ENCODE measurements at regions not wholly inside any gene's neighbourhood (a gene's known extent, or its start where the extent isn't known, plus 50 kb on each side); places are given as distances from the start of the nearest gene placed in this dataset.

- H3K27me3 Mint-ChIP-seq (ENCODE audit: low read depth in 2 of 2), result no peaks in the 10 kb centered on the region
- intact Hi-C loops (cut with micrococcal nuclease), result no loop called here
- ATAC-seq (no peak), DNase-seq (no peak)
- H3K4me3 Mint-ChIP-seq, result no peak overlapping the region
- Histone ChIP-seq H3K27ac (ENCODE audit: low read length) (no peak overlapping the region), H3K4me3 (ENCODE audit: low read length) (no peak overlapping the region), H3K4me1 (ENCODE audit: control insufficient read depth, insufficient read depth, low read length) (no peaks in the 10 kb centered on the region), H3K36me3 (ENCODE audit: control insufficient read depth, insufficient read depth, low read length) (no peaks in the 10 kb centered on the region), H3K27me3 (ENCODE audit: control insufficient read depth, insufficient read depth, low read length) (no peaks in the 10 kb centered on the region), H3K9me3 (ENCODE audit: control insufficient read depth, insufficient read depth, low read length) (no peaks in the 10 kb centered on the region)
- TF ChIP-seq, protein P1, sequence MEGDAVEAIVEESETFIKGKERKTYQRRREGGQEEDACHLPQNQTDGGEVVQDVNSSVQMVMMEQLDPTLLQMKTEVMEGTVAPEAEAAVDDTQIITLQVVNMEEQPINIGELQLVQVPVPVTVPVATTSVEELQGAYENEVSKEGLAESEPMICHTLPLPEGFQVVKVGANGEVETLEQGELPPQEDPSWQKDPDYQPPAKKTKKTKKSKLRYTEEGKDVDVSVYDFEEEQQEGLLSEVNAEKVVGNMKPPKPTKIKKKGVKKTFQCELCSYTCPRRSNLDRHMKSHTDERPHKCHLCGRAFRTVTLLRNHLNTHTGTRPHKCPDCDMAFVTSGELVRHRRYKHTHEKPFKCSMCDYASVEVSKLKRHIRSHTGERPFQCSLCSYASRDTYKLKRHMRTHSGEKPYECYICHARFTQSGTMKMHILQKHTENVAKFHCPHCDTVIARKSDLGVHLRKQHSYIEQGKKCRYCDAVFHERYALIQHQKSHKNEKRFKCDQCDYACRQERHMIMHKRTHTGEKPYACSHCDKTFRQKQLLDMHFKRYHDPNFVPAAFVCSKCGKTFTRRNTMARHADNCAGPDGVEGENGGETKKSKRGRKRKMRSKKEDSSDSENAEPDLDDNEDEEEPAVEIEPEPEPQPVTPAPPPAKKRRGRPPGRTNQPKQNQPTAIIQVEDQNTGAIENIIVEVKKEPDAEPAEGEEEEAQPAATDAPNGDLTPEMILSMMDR (IDR thresholded peaks at IDR 0.05), result no peak
- peaks cover 8 to 9% of the 10 kb centered on the region in 2 donors for H3K9me3 Mint-ChIP-seq
- H3K4me1 Mint-ChIP-seq, result no peaks in the 10 kb centered on the region
- H3K27ac Mint-ChIP-seq, result no peak overlapping the region
- no peaks in the 10 kb centered on the region for H3K36me3 Mint-ChIP-seq
Observed at GRCh38 chr12:72774023-72774422, 501.9 kb downstream of the TRHDE start.

GRCh38 chr12:72777806-72778205 is 505.6 kb downstream of the TRHDE start:
- H3K9me3 ChIP-seq (ENCODE audit: control insufficient read depth, insufficient read depth, low read length), result no peaks in the 10 kb centered on the region
- H3K27me3 Mint-ChIP-seq (ENCODE audit: low read depth in 2 of 2), result no peaks in the 10 kb centered on the region
- intact Hi-C loops (cut with micrococcal nuclease), result no loop called here
- no peaks in the 10 kb centered on the region for H3K27me3 ChIP-seq (ENCODE audit: control insufficient read depth, insufficient read depth, low read length)
- no peaks in the 10 kb centered on the region for H3K36me3 Mint-ChIP-seq
- DNase-seq (no peak), ATAC-seq (no peak)
- H3K4me1 Mint-ChIP-seq, result no peaks in the 10 kb centered on the region
- H3K4me1 ChIP-seq (ENCODE audit: control insufficient read depth, insufficient read depth, low read length), result no peaks in the 10 kb centered on the region
- TF ChIP-seq, protein P1 (IDR thresholded peaks at IDR 0.05), result no peak
- no peak overlapping the region for H3K27ac Mint-ChIP-seq
- peaks cover 5 to 9% of the 10 kb centered on the region in 2 donors for H3K9me3 Mint-ChIP-seq
- H3K4me3 Mint-ChIP-seq, result no peak overlapping the region
- WGBS (ENCODE audit: insufficient coverage), result no CpG with 5 or more reads among the region's 1 CpG
- no peak overlapping the region for H3K27ac ChIP-seq (ENCODE audit: low read length)
- no peak overlapping the region for H3K4me3 ChIP-seq (ENCODE audit: low read length)
- no peaks in the 10 kb centered on the region for H3K36me3 ChIP-seq (ENCODE audit: control insufficient read depth, insufficient read depth, low read length)

DNA sequence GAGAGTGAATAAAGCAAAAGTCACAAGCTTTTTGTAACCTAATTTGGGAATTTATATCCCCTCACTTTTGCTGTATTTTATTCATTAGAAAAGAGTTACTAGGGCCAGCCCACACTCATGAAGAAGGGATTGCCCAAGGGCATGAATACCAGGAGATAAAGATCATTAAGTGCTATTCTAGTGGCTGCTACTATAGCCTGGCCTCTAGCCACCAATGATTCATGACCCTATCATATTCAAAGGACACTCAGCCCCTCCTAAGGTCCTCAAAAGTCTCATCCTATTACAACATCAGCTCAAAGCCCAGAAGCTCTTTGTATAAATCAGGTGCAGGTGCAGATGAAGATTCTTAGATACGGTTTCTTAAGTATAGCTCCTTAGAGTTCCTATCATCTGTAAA is 518.1 kb downstream of the TRHDE start:
- ATAC-seq (no peak), DNase-seq (no peak)
- Mint-ChIP-seq H3K4me3 (no peak overlapping the region), H3K4me1 (no peaks in the 10 kb centered on the region), H3K9me3 (peaks cover 14 to 19% of the 10 kb centered on the region in 2 donors), H3K36me3 (no peaks in the 10 kb centered on the region), H3K27ac (no peak overlapping the region), H3K27me3 (ENCODE audit: low read depth in 2 of 2) (no peaks in the 10 kb centered on the region)
- Histone ChIP-seq H3K27me3 (ENCODE audit: control insufficient read depth, insufficient read depth, low read length) (no peaks in the 10 kb centered on the region), H3K36me3 (ENCODE audit: control insufficient read depth, insufficient read depth, low read length) (no peaks in the 10 kb centered on the region), H3K4me3 (ENCODE audit: low read length) (no peak overlapping the region), H3K4me1 (ENCODE audit: control insufficient read depth, insufficient read depth, low read length) (no peaks in the 10 kb centered on the region), H3K9me3 (ENCODE audit: control insufficient read depth, insufficient read depth, low read length) (no peaks in the 10 kb centered on the region), H3K27ac (ENCODE audit: low read length) (no peak overlapping the region)
- intact Hi-C loops (cut with micrococcal nuclease), result no loop called here
- TF ChIP-seq, protein P1 (IDR thresholded peaks at IDR 0.05), result no peak
- WGBS (ENCODE audit: insufficient coverage), result 100% methylated on average over 1 of the region's 1 CpG

- Mint-ChIP-seq H3K9me3 (peaks cover 15% of the 10 kb centered on the region in 2 donors), H3K27me3 (ENCODE audit: low read depth in 2 of 2) (no peaks in the 10 kb centered on the region), H3K36me3 (no peaks in the 10 kb centered on the region), H3K4me1 (no peaks in the 10 kb centered on the region), H3K4me3 (no peak overlapping the region), H3K27ac (no peak overlapping the region)
- ATAC-seq (no peak), DNase-seq (no peak)
- H3K36me3 ChIP-seq (ENCODE audit: control insufficient read depth, insufficient read depth, low read length), result no peaks in the 10 kb centered on the region
- H3K4me3 ChIP-seq (ENCODE audit: low read length), result no peak overlapping the region
- no peaks in the 10 kb centered on the region for H3K27me3 ChIP-seq (ENCODE audit: control insufficient read depth, insufficient read depth, low read length)
- no peak overlapping the region for H3K27ac ChIP-seq (ENCODE audit: low read length)
- TF ChIP-seq, protein P1 (IDR thresholded peaks at IDR 0.05), result no peak
- H3K9me3 ChIP-seq (ENCODE audit: control insufficient read depth, insufficient read depth, low read length), result no peaks in the 10 kb centered on the region
- intact Hi-C loops (cut with micrococcal nuclease), result no loop called here
- no peaks in the 10 kb centered on the region for H3K4me1 ChIP-seq (ENCODE audit: control insufficient read depth, insufficient read depth, low read length)
- 97% methylated on average over 3 of the region's 3 CpGs for WGBS (ENCODE audit: insufficient coverage)
Observed at GRCh38 chr12:72792889-72793288, 520.7 kb downstream of the TRHDE start.

Measured in natural killer cell (primary cell).